GM12878 (cell line): ENCODE measurements at regions not wholly inside any gene's neighbourhood (a gene's known extent, or its start where the extent isn't known, plus 50 kb on each side); places are given as distances from the start of the nearest gene placed in this dataset.

Experiments
- ATAC-seq: fragments of 200-7000 bp; cut with Tn5 transposase; 3 replicates; pipeline ENCODE4 v1.9.1; 2020; ENCODE audit warnings: mild to moderate bottlenecking, moderate library complexity
- BruUV-seq: library from RNA; stranded (reverse); fragments of 400-500 nt; replicated peaks from 2 replicates; lab custom pipeline; 2021; lab: Mats Ljungman, UMichigan
- CTCF ChIA-PET: fragments of 300-600 bp; sonication (Branson Sonifier 250); formaldehyde crosslinking; extraction: SDS; loops from one replicate; lab custom pipeline; 2021; ENCODE audit warnings: inconsistent platforms; lab: Yijun Ruan, JAX
- POLR2A ChIA-PET: fragments of 350-600 bp; formaldehyde crosslinking; extraction: SDS; loops from one replicate; lab custom pipeline; 2021; ENCODE audit warnings: inconsistent platforms; lab: Charles Lee
- RAD21 ChIA-PET: fragments of 300-600 bp; sonication (Branson Sonifier 250); formaldehyde crosslinking; loops from one replicate; lab custom pipeline; 2023; ENCODE audit warnings: antibody characterized with exemption; ENCODE audit not compliant: unreplicated experiment; lab: Charles Lee
- SMC1A ChIA-PET: fragments of 300-600 bp; sonication (Branson Sonifier 250); formaldehyde crosslinking; loops from one replicate; lab custom pipeline; 2023; ENCODE audit not compliant: unreplicated experiment, uncharacterized antibody; lab: Charles Lee
- DNase-seq: peaks from one replicate; pipeline ENCODE4 v3.0.0-alpha.2; 2011; ENCODE audit warnings: low read depth, low spot score
- FAIRE-seq: peaks from 3 replicates; lab custom pipeline; 2011; peaks lifted over from hg19 to GRCh38; lab: Jason Lieb, UNC
- H2AFZ ChIP-seq: 2 replicates; pipeline ENCODE4 v1.6.0; 2011; ENCODE audit warnings: low read depth, low read length, control low read depth; ENCODE audit not compliant: control insufficient read depth
- H3K27ac ChIP-seq: 2 replicates; pipeline ENCODE4 v1.5.1; 2011; ENCODE audit warnings: control low read depth; ENCODE audit not compliant: control insufficient read depth, insufficient read depth
- H3K27me3 ChIP-seq, 2 experiments: replicated peaks in 1 of 2; 2 replicates each; pipeline versions ENCODE4 v1.6.0 to v1.6.1; 2011; ENCODE audit warnings: low read length in 1 of 2; ENCODE audit not compliant: control insufficient read depth in 2 of 2, insufficient read depth in 2 of 2
- H3K36me3 ChIP-seq, 2 experiments: 2 replicates each; pipeline ENCODE4 v1.5.1; 2011; ENCODE audit warnings: low read length in 1 of 2; ENCODE audit not compliant: control insufficient read depth in 2 of 2, insufficient read depth in 2 of 2
- H3K4me1 ChIP-seq: 2 replicates; pipeline ENCODE4 v1.6.1; 2011; ENCODE audit warnings: mild to moderate bottlenecking, low read length, moderate library complexity, mixed read lengths; ENCODE audit not compliant: control insufficient read depth, insufficient read depth
- H3K4me2 ChIP-seq: 2 replicates; pipeline ENCODE4 v1.6.0; 2011; ENCODE audit warnings: control low read depth; ENCODE audit not compliant: control insufficient read depth, insufficient read depth
- H3K4me3 ChIP-seq: fragments of 200-600 bp; sonication (generic); 2 replicates; pipeline ENCODE4 v1.5.1; 2016
- H3K79me2 ChIP-seq: 2 replicates; pipeline ENCODE4 v1.6.0; 2011; ENCODE audit warnings: low read length; ENCODE audit not compliant: control insufficient read depth, insufficient read depth
- H3K9ac ChIP-seq: 2 replicates; pipeline ENCODE4 v1.8.0; 2011; ENCODE audit warnings: low read length, control low read depth, mixed read lengths; ENCODE audit not compliant: control insufficient read depth, insufficient read depth
- H3K9me3 ChIP-seq: replicated peaks from 3 replicates; pipeline ENCODE4 v1.5.1; 2011; ENCODE audit warnings: mild to moderate bottlenecking, low read length; ENCODE audit not compliant: control insufficient read depth, insufficient read depth
- H4K20me1 ChIP-seq: 2 replicates; pipeline ENCODE4 v1.6.0; 2011; ENCODE audit not compliant: control insufficient read depth, insufficient read depth
- BRCA1 ChIP-seq: IDR thresholded peaks from 2 replicates; pipeline ENCODE4 v1.6.1; 2011; ENCODE audit warnings: low read depth, low read length, improper control_type of control experiment
- CEBPZ ChIP-seq: fragments of 150-350 bp; IDR thresholded peaks from 2 replicates; pipeline ENCODE4 v1.6.1; 2016; ENCODE audit warnings: low read depth, low read length
- EP300 ChIP-seq, 2 experiments: fragments of 150-350 bp in 1 of 2; IDR thresholded peaks; 2 replicates each; pipeline ENCODE4 v1.6.1; 2011 to 2012; ENCODE audit warnings: low read depth in 2 of 2, low read length in 2 of 2, borderline replicate concordance in 1 of 2, improper control_type of control experiment in 1 of 2, inconsistent platforms in 1 of 2; ENCODE audit not compliant: control insufficient read depth in 1 of 2
- GATAD2B ChIP-seq: fragments of 450-650 bp; conservative IDR thresholded peaks from 2 replicates; pipeline ENCODE4 v1.6.1; 2017; ENCODE audit warnings: low read depth, mild to moderate bottlenecking, moderate library complexity
- KAT2A ChIP-seq: conservative IDR thresholded peaks from 2 replicates; pipeline ENCODE4 v1.6.1; 2011; ENCODE audit warnings: low read depth, low read length; ENCODE audit not compliant: control insufficient read depth
- KLF5 ChIP-seq: fragments of 450-650 bp; IDR thresholded peaks from 2 replicates; pipeline ENCODE4 v1.6.1; 2014; ENCODE audit warnings: mild to moderate bottlenecking; ENCODE audit not compliant: partially characterized antibody
- MAX ChIP-seq: IDR thresholded peaks from 2 replicates; pipeline ENCODE4 v1.6.1; 2012; ENCODE audit warnings: low read depth, low read length, improper control_type of control experiment
- NFXL1 ChIP-seq: fragments of 450-650 bp; IDR thresholded peaks from 2 replicates; pipeline ENCODE4 v1.6.1; 2017; ENCODE audit warnings: antibody characterized with exemption, mild to moderate bottlenecking, borderline replicate concordance
- POLR2A ChIP-seq: IDR thresholded peaks from 2 replicates; pipeline ENCODE4 v1.6.1; 2011; ENCODE audit warnings: low read depth, mild to moderate bottlenecking, low read length
- PRDM15 ChIP-seq: fragments of 450-650 bp; formaldehyde crosslinking; IDR thresholded peaks from 2 replicates; pipeline ENCODE4 v1.4.0; 2020; ENCODE audit warnings: mild to moderate bottlenecking, moderate library complexity
- RCOR1 ChIP-seq: conservative IDR thresholded peaks from 2 replicates; pipeline ENCODE4 v1.6.1; 2012; ENCODE audit warnings: low read depth, low read length, improper control_type of control experiment
- SMAD1 ChIP-seq: fragments of 450-650 bp; IDR thresholded peaks from 2 replicates; pipeline ENCODE4 v1.6.1; 2018; ENCODE audit warnings: mild to moderate bottlenecking, low read depth; ENCODE audit not compliant: partially characterized antibody
- ZNF687 ChIP-seq: fragments of 450-650 bp; IDR thresholded peaks from 2 replicates; pipeline ENCODE4 v1.6.1; 2017; ENCODE audit warnings: mild to moderate bottlenecking, moderate library complexity
- ZSCAN29 ChIP-seq: fragments of 450-650 bp; IDR thresholded peaks from 2 replicates; pipeline ENCODE4 v1.6.1; 2017; ENCODE audit warnings: mild to moderate bottlenecking, moderate library complexity
- WGBS: methylation state at CpG from one replicate; pipeline ENCODE4 v1.1.6; 2016; ENCODE audit warnings: low lambda C conversion rate; ENCODE audit not compliant: insufficient replicate concordance, insufficient coverage; ENCODE audit errors: missing lambda C conversion rate; 5-methylcytosine and 5-hydroxymethylcytosine counted together
- in situ Hi-C: fragments of 300-500 bp; cut with MboI; formaldehyde crosslinking; loops from 9 replicates; pipeline ENCODE4 v1.14.3; 2018; ENCODE audit warnings: mixed read lengths
- intact Hi-C: fragments of 100-400 bp; cut with micrococcal nuclease; formaldehyde crosslinking; loops from one replicate; pipeline ENCODE4 v1.14.2; 2022; ENCODE audit not compliant: unreplicated experiment

GRCh38 chr10:130547368-130547767, 411.2 kb downstream of the GLRX3 start:
- RAD21 ChIA-PET: no interaction called here
- TF ChIP-seq PRDM15 (CRISPR knock-in tag): no peak
- TF ChIP-seq KLF5: no peak
- TF ChIP-seq EP300 (IDR thresholded peaks at IDR 0.05; ENCODE audit: borderline replicate concordance in 1 of 2, control insufficient read depth in 1 of 2, low read depth in 2 of 2, low read length in 2 of 2): no peak
- TF ChIP-seq ZNF687: no peak
- no peak for TF ChIP-seq POLR2A
- no peak for TF ChIP-seq CEBPZ
- TF ChIP-seq SMAD1: no peak
- TF ChIP-seq RCOR1: no peak
- no peak for TF ChIP-seq KAT2A
- TF ChIP-seq ZSCAN29: no peak
- TF ChIP-seq MAX: no peak
- no peak for TF ChIP-seq NFXL1
- no peak for TF ChIP-seq GATAD2B
- no peak for TF ChIP-seq BRCA1

More at GRCh38 chr10:130547368-130547767, 411.2 kb downstream of the GLRX3 start:
- ChIA-PET POLR2A (no interaction called here), SMC1A (interaction anchor here (0.6 kb wide), 1 partner anchor 1713 kb away, joined by 3 read pairs; no protein-coding TSS in a partner anchor), CTCF (no interaction called here)
- Histone ChIP-seq H3K79me2 (no peaks in the 10 kb centered on the region), H3K9ac (no peak overlapping the region), H3K4me2 (no peak overlapping the region), H3K27ac (no peak overlapping the region), H4K20me1 (no peaks in the 10 kb centered on the region), H2AFZ (no peak overlapping the region), H3K4me1 (no peaks in the 10 kb centered on the region), H3K27me3 (no peaks in the 10 kb centered on the region), H3K36me3 (no peaks in the 10 kb centered on the region), H3K4me3 (no peak overlapping the region), H3K9me3 (no peaks in the 10 kb centered on the region; the same call in 2 of the 3 replicates)
- WGBS: 1% methylated on average over 4 of the region's 4 CpGs
- in situ Hi-C loops (no loop called here), intact Hi-C loops (no loop called here)
- DNase-seq: no peak
- BruUV-seq: no TSS peak
- ATAC-seq: no peak
- FAIRE-seq: no peak
